SH-SY5Y (cell line): ENCODE measurements at regions not wholly inside any gene's neighbourhood (a gene's known extent, or its start where the extent isn't known, plus 50 kb on each side); places are given as distances from the start of the nearest gene placed in this dataset.

Experiments
- GATA2 ChIP-seq: IDR thresholded peaks from 2 replicates; pipeline ENCODE4 v1.6.1; 2011; ENCODE audit warnings: mild to moderate bottlenecking, low read depth, low read length
- GATA3 ChIP-seq: IDR thresholded peaks from 2 replicates; pipeline ENCODE4 v1.6.1; 2011; ENCODE audit warnings: low read depth, mild to moderate bottlenecking, low read length, moderate library complexity

GRCh38 chr15:79635897-79636561 lies 203.9 kb downstream of the MINAR1 start:
- TF ChIP-seq GATA3 (no peak), GATA2 (no peak)
